ENCODE measurements at regions not wholly inside any gene's neighbourhood (a gene's known extent, or its start where the extent isn't known, plus 50 kb on each side); places are given as distances from the start of the nearest gene placed in this dataset.

- TF ChIP-seq CTCF (conservative IDR thresholded peaks at IDR 0.05; ENCODE audit: low read depth in 2 of 2) = no peak
- TF ChIP-seq JUNB (IDR thresholded peaks at IDR 0.05; ENCODE audit: unreplicated experiment) = no peak
- no peak for TF ChIP-seq ZNF462 (CRISPR knock-in tag; IDR thresholded peaks at IDR 0.05)
- TF ChIP-seq EZH2 (IDR thresholded peaks at IDR 0.05; ENCODE audit: low read depth, unreplicated experiment) = no peak
- no peak for TF ChIP-seq REST (IDR thresholded peaks at IDR 0.05; ENCODE audit: unreplicated experiment)
Observed at GRCh38 chr13:23039266-23039935, 141.4 kb upstream of the SGCG start.

Measured in GM23338 (cell line).